ENCODE measurements at regions not wholly inside any gene's neighbourhood (a gene's known extent, or its start where the extent isn't known, plus 50 kb on each side); places are given as distances from the start of the nearest gene placed in this dataset.
"Not testable (repeated sequence)": the region's sequence is repeated elsewhere in the genome, so short reads cannot be mapped to it uniquely, and the experiment has no call there.

- DNase-seq (ENCODE audit: low read depth in 2 of 2): no peak
These were observed 321.9 kb downstream of the ACTR3B start for GRCh38 chr7:153081496-153081895.

GRCh38 chr7:153084278-153084677 lies 324.7 kb downstream of the ACTR3B start:
- DNase-seq (ENCODE audit: low read depth in 2 of 2): no peak

- no peak for DNase-seq (ENCODE audit: low read depth in 2 of 2)
These were observed 327.9 kb downstream of the ACTR3B start for GRCh38 chr7:153087498-153087897.

- no peak for DNase-seq (ENCODE audit: low read depth in 2 of 2)
These were observed 329.0 kb downstream of the ACTR3B start for GRCh38 chr7:153088601-153089000.

GRCh38 chr7:153090209-153090608 lies 330.7 kb downstream of the ACTR3B start:
- DNase-seq (ENCODE audit: low read depth in 2 of 2): no peak

- no peak for DNase-seq (ENCODE audit: low read depth in 2 of 2)
These were observed 331.2 kb downstream of the ACTR3B start for GRCh38 chr7:153090764-153091163.

GRCh38 chr7:153091477-153091876 lies 331.9 kb downstream of the ACTR3B start:
- DNase-seq (ENCODE audit: low read depth in 2 of 2): no peak

- DNase-seq (ENCODE audit: low read depth in 2 of 2): no peak
These were observed 338.1 kb downstream of the ACTR3B start for GRCh38 chr7:153097511-153098201.

- DNase-seq (ENCODE audit: low read depth in 2 of 2): no peak
These were observed 339.7 kb downstream of the ACTR3B start for GRCh38 chr7:153099235-153099634.

- DNase-seq (ENCODE audit: low read depth in 2 of 2): no peak
These were observed 341.2 kb downstream of the ACTR3B start for GRCh38 chr7:153100691-153101237.

GRCh38 chr7:153103202-153103601 lies 343.6 kb downstream of the ACTR3B start:
- DNase-seq (ENCODE audit: low read depth in 2 of 2): no peak

- no peak for DNase-seq (ENCODE audit: low read depth in 2 of 2)
These were observed 348.3 kb downstream of the ACTR3B start for GRCh38 chr7:153107826-153108225.

- no peak for DNase-seq (ENCODE audit: low read depth in 2 of 2)
These were observed 350.0 kb downstream of the ACTR3B start for GRCh38 chr7:153109566-153109965.

- no peak for DNase-seq (ENCODE audit: low read depth in 2 of 2)
These were observed 351.1 kb downstream of the ACTR3B start for GRCh38 chr7:153110606-153111005.

GRCh38 chr7:153122255-153122654 lies 362.7 kb downstream of the ACTR3B start:
- DNase-seq (ENCODE audit: low read depth in 2 of 2): not testable (repeated sequence)

- DNase-seq (ENCODE audit: low read depth in 2 of 2): no peak
These were observed 370.5 kb downstream of the ACTR3B start for GRCh38 chr7:153130052-153130451.

GRCh38 chr7:153151766-153152165 lies 392.2 kb downstream of the ACTR3B start:
- no peak for DNase-seq (ENCODE audit: low read depth in 2 of 2)

- no peak for DNase-seq (ENCODE audit: low read depth in 2 of 2)
These were observed 393.4 kb downstream of the ACTR3B start for GRCh38 chr7:153152801-153153422.

- no peak for DNase-seq (ENCODE audit: low read depth in 2 of 2)
These were observed 398.6 kb downstream of the ACTR3B start for GRCh38 chr7:153158149-153158548.

- no peak for DNase-seq (ENCODE audit: low read depth in 2 of 2)
These were observed 410.7 kb downstream of the ACTR3B start for GRCh38 chr7:153170287-153170686.

GRCh38 chr7:153185936-153186335 lies 426.4 kb downstream of the ACTR3B start:
- no peak for DNase-seq (ENCODE audit: low read depth in 2 of 2)

- no peak for DNase-seq (ENCODE audit: low read depth in 2 of 2)
These were observed 428.6 kb downstream of the ACTR3B start for GRCh38 chr7:153188161-153188560.

GRCh38 chr7:153188630-153189029 lies 429.1 kb downstream of the ACTR3B start:
- DNase-seq (ENCODE audit: low read depth in 2 of 2): no peak

Data from stimulated activated CD4-positive, alpha-beta T cell treated with anti-CD3 and anti-CD28 coated beads, Interleukin-4, amount 100 ng/mL, for 48 hours (primary cell).